ENCODE measurements at regions not wholly inside any gene's neighbourhood (a gene's known extent, or its start where the extent isn't known, plus 50 kb on each side); places are given as distances from the start of the nearest gene placed in this dataset.

DNA sequence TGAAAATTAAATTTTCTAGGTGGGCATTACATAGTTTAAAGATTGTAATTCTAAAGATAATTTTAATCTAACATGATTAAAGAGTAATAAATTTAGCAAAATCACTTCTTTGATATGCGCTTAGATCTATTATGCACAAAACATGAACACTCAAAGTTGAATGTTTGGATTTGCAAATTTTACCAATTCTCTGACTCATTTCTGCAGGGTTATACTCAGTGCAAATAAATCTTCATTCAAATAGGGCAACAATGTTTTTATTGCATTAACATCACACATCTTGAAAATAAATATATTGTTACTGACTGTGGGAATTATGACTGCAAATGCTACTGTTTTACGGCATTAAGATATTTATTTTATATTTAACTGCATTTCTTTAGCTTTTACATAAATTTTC lies 110.7 kb downstream of the OGFRL1 start:
- no peak for DNase-seq

DNA sequence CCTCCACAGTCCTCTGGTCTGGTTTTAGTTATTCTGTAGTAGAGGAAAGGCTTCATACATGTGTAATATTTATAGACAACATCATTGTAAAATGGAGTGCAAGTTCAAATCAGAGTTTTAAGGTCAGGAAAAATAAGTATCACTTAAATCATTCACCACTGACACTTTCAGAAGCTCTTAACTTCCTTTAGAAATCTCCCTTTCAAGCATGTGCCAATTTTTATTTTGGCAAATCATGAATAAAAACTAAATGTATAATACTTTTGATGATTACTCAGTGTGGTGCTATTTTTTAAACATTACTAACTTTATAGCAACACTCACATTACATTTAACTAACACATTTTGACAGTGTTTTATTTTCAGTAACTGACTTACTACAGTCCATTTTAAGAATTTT lies 112.2 kb downstream of the OGFRL1 start:
- DNase-seq = no peak

DNA sequence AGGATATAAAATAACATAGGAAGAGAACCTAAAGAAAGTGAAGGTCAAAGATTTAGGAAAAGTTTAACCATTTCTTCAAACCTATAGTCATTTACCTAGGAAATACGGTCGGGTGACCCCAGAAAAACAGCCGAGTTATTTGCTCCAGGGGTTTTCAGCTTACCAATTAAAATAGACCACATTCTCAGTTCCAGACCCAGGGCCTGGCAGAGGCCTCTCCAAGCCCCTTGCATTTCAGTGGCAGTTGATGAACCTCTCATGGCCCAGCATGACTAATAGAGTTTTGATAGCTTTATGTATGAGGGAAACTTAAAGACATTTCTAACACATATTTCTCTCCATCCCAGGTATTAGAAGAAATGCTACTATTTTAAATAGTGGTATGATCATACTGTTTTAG lies 113.5 kb downstream of the OGFRL1 start:
- no peak for DNase-seq

DNA sequence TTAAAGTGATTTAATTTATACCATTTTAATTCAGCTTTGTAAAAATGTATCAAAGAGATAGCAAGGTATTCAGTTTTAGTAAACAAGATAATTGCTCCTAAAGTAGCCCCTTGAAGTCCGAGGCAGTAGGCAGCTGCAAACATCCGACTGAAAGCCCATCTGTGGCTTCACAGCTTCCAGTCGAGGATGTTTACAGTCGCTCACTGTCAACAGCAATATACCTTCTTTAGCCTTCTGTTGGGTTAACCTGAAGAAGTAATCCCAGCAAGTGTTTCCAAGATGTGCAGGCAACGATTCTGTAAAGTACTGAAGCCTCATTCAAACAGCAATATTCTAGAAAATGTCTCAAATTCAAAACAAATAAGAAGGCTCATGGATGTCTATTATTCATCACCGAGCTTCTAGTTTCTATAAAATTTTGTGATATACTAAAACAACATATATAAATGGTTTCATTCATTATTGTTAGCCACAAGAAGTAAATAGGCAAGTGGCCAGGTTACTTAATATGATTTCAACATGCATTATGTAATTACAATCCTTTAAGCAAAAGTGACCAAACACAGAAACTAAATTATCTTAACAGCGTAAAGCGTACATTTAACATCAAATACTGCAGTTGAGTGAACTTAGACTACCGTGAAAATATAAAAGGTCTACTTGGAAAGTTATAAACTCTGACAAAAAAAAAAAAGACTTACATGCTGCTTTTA lies 115.0 kb downstream of the OGFRL1 start:
- no peak for DNase-seq

DNA sequence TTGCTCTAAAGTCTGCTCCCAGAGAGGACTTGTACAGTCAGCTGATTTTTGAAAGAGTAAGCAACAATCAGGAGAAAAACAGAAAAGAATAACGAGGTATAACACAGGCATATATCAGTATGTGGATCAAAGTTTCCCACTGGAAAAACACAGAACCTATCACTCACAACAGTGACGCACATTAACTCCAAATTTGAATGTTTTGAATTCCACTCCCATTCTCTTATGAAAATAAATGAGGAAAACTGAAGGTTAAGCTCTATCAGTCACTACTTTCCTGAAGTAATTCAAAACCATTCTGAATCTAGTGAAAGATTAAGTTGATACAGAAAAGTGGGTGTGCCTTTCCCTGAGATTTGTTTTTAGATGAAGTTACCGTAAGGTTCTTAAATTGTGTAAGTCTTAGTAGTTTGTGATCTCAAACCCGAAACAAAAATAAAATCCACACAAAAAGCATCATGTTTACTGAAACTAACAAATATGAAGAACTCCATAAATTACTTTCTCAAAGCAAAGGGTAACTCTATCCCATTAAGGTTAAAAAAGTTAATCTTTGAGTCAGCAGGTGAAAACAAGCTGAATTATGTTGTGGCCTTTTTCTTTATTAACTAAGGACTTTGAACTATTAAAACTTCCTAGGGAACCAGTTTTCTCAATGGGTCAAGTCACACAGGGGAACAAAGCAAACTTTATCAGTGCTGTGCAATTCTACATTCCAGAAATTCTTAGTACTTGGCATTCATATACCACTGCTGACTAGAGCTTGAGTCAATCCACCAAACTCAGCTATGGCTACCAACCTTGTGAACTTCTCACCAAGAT lies 115.7 kb downstream of the OGFRL1 start:
- DNase-seq = no peak

DNA sequence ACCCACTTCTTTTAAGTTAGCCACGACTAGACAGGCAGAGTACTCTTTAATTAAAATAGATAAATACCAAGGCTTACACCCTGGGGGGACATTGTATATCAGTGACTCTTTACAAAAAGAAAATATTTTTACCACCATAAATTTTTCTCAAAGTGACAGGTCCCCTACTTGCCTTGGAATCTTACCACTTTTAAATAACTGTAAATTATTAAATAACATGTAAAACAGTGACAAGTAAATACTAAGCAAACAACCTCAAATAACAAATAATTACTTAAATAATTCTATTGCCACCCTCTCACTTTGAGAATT lies 116.3 kb downstream of the OGFRL1 start:
- no peak for DNase-seq

DNA sequence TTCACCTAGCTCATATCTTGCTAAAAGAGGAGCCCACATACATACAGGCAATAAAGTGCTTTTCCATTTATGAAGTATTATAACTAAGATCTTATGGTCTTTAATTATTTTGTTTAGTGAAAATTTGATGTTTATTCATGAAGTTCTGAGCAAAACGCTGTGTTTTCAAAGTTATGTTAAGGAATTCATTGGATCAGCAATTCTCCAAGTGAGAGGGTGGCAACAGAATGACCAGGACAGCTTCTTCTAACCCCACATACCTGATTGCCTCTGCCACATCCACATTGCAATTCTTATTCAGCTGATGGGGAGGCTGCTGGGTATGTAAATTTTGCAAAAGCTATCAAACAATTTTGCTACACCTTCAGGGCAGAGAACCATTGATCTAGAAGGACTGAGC lies 116.8 kb downstream of the OGFRL1 start:
- DNase-seq = no peak

DNA sequence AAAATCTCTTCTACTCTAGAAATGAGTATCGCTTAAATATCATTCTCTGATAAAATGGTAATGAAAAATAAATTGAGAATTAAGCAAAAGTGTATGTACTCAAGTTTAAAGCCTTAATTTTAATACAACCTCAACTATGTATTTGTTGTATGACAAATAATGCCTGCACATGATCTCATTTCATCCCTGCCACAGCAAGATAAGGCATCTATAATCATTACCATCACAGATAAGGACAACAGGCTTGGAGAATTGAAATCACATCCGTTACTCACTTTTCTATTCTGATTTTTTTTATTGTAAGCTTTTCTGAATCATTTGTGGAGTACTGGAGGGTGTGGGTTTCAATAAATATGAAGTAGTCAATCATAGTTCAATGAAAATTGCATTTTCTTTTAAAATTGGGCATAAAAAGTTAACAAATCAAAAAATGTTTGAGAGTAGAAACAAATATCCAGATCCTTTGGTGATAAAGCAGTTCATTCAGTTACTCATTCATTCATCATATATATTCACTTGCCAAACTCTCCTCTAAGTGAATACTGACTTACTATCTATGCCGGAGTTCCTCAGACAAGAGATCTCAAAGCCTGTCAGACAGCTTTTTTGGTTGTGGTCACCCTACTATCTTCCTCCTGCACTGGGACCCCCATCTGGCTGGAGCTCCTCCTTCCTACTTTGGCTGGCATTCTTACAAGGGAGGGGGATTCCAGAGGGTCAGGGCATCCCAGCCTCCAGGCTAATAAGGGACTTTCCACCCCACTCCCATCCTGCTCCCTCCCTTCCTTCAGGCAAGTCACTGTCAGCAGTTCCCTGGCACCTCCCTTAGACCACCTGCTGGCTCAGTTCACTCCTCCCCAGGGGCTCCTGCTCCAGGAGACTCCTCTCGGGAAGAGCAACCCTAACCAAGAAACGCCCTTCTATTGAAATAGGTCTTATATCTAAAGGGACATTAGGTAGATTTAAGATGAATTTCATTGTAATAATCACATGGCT lies 118.6 kb downstream of the OGFRL1 start:
- no peak for DNase-seq

DNA sequence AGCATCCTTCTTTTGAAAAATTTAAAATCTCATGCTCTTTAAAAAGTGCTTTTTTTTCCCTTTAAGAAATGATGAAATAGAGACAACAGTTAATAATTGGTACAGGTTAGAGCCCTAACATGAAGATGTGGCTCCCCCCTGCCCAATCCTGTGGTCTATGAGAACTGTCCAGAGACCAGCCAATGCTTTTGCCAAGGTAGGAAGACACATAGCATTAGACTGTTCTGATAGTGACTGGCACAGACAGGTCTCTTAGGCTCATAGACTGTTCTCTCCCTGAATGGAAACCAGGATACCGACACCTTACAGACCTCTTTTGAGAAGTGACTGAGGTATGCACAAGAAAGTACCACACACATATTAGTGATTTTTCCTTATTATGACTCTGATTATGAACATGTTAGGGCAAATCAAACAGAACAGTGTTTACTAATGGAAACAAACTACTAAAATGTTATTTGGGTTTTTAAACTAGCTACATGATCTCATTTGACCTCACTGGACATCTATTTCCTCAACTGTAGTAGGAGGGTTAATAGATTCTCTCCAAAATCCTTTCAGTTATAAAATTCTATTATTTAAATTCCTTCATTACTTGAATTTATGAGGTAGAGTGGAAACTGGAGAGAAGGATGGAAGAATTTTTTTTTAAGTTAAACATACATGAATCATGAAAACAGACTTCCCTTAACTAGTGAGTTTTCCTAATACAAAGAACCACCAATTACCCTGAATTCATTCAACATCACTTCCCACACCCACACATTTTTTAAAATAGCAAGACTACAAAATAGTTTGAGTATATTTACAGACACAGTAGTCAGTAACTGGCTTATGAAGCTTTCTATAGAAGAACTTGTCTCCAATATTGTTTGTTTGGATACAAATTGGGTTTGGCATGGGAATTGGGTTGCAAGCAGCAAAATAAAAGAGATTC lies 120.4 kb downstream of the OGFRL1 start:
- DNase-seq = no peak

DNA sequence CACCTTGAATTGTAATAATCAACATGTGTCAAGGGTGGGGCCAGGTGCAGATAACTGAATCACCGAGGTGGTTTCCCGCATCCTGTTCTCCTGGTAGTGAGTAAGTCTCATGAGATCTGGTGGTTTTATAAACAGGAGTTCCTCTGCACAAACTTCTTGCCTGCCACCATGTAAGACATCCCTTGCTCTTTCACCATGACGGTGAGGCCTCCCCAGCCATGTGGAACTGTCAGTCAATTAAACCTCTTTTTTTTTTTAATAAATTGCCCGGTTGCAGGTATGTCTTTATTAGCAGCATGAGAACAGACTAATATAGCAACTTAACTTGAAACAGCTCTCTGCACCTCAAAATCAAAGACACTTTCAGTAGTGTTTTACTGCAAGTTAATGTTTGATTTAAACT lies 121.6 kb downstream of the OGFRL1 start:
- no peak for DNase-seq

DNA sequence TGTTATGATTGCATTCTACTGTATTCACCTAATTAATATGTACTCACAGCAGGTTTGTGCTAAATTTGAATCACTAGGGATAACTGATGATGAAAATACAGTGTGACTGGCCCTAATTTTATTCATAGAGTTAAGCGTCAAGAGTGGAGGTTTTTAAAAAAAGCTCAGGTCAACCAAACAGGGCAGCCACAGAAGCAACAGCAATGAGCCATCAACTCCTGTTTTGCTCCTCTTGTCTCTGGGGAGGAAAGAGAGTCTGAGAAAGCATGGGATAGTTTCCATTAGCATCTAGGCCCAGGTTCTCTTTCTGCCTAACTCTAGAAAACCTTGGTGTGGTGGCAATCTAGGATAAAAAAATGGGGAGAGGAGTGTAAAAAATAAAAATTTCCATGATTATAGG lies 122.1 kb downstream of the OGFRL1 start:
- DNase-seq = no peak

DNA sequence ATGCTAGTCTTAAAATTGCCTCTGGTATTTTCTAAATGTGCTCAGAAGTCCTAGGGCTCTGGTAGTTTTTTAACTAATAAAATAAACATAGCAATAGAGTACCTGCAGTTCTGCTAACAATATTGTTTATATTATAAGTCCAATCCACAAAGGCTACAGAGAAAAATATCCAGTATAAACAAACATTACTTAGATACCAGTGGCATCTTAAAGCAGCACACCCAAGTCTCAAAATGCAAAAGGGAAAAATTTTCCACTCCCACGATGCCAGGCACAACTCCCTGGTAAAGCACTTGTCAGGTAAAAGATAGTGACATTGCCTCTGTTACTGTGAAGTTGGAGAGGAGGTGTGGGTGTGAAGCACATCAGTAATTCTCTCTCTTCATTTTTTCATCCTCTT lies 123.3 kb downstream of the OGFRL1 start:
- no peak for DNase-seq

DNA sequence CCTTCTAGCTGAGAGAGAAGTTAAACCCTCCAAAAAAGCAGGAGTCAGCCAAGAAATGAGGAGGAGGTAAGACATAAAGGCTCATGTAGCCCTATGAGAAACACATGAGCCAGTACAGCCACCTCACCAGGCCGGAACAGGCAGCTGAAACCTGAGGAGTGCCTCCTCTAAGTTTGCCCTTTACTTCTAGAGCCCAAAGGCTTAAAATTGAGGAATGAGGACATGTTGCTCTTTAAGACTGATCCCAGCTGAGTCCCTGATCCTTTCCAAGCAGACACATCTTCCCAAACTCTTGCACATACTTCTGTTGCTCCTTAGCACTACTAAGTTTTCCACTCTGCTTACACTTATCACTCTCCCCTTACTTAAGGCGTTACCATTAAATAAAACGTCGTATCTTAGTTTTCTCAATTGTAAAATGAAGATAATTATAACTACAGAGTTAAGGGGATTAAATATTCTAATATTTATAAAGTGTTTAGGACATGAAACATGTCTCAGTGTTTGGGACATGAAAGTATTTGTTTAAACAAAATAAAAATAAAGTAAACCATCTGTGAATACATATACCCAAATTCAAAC lies 124.0 kb downstream of the OGFRL1 start:
- no peak for DNase-seq

DNA sequence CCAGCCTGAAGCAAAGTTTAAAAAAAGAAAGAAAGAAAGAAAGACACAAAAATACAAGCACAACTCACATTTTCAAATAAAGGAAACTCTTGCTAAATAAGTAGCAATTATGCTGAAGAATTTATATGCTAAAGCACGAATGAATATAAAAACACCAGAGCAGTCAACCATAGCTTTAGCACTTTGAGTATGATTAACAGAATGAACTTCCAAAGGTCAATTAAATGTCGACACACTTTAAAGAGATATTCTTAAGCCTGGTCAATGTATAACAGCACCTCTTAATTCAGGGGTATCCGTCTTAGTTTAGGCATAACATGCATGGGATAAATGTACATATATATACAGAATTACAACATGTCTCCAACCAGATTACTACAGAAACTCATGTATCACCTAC lies 125.9 kb downstream of the OGFRL1 start:
- DNase-seq = no peak

DNA sequence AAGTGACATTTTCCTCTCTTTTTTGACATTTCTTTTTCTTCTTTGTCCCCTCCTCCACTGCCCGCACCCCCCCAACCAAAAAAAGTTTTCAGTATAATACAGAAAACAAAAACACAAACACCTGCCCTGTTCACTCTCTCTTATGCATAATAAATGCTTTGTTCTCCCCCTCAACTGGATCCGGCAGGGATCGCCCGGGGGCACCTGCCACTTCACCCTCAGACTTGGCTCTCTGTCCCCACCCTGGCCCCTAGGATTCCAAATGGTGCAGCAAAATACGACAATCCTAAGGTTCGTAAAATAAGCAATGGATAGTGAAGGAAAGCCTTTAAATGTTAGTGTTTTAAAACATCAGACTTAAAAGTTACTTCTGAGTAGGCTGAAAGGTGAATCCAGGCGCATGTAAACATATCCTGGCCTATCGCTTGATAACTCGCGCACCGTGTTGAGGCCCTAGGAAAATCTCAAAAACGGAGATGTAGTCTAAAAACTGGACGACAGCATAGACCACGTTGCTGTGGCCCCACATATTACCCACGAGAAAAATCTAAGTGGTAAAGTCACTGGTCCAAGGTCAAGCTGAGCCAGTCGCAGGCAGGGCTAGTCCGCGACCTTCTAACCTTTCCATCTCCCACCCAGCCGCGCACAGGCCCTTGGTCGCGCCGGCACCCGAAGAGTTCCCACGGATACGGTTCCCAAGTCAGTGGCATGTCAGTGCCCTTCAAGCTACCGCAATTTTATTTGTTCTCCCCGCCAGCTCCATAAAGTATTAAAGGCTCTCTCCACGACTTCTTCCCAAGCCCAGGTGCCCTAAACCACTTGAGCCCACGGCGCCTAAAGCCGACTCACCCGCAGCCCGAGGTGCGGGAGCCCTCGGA lies 130.8 kb downstream of the OGFRL1 start:
- DNase-seq = no peak

DNA sequence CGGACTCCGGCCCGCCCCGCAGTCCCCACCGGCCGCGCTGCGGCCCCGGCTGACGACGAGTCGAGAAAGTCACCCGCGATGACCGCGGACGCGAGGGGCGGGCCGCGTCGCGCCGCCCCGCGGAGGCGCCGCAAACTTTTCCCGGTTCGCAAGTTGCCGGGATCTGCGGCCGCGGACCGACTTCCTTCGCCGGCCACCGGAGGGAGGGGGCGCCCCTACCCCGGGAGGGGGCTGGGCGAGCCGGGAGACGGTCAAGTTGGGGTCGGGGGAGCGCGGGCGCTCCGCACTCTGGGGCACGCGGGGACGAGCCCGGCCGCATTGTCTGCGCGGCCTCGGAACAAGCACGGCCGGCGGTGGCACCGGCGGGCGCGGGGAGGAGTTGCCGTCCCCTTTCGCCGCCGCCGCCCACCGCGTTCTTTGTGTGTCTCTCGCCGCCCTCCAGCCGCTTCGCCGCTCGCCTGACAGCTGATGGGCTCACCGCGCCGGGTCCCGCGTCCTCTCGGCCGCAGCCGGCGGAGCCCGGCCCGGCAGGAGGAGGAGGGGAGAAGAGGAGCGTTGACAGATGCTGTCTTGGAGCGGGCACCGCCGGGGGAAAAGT lies 131.6 kb downstream of the OGFRL1 start:
- DNase-seq = no peak

DNA sequence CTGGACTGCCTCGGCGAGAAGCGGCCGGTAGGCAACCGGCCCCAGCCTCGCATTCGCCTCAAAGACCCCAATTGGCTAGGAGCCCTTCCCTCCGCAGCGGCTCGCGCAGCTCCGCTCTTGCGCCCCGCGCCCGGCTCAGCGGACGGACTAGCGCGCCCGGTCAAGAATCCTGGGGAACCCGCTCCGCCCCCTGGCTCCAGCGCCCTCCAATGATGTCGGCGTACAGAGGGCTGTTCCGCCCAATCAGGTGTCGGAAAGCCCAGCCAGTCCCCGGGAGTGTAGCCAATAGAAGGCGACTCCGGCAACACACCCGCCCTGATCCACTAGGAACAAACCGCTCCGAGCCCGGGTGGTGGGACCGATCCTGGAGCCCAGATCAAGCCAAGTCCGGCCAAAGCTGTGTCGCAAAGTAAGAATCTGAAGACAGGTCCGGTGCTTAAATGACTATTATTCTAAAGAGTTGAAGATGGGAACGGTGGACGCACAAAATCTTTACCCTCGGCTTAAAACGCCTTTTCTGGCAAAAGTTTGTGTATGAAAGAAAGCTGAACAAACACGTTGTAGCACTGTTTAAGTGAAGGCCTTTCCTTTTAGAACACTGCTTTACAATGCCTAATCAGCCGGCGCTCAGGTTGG lies 132.2 kb downstream of the OGFRL1 start:
- DNase-seq = no peak

DNA sequence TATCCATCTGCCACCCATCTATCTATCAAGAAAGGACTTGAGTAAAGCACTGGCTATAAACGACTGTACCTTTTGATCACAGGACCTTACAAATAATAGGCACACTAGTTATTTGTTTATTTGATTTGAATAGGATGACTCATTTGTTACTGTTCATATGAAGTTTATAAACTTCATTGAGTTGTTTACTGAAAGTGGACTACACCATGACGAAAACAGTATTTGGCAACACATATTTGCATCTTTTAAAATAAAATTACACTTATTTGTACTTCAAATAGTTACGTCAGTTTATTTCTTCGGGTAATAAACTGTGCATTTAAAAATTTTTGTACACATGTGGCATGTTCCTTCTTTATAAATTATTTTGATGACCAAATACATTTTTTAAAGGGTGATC lies 133.0 kb downstream of the OGFRL1 start:
- DNase-seq = no peak

DNA sequence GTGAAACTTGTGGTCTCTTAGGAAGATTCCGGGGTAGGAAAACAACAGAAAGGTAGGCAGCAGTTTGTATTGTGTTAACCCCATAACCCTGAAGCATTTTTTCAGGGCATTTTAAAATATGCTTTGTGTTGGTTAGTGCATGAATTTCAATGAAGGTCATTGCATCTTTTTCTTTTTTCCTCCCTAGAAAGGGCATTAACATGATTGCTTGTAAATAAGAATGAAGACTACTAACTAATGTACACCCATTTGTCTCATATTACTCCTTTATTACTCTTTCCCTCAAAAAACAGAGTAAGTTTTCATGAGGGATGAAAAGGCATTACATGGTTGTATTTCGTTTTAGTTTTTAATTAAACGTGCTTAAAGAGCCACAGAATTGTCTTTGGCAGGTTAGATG lies 141.4 kb downstream of the OGFRL1 start:
- DNase-seq = no peak

DNA sequence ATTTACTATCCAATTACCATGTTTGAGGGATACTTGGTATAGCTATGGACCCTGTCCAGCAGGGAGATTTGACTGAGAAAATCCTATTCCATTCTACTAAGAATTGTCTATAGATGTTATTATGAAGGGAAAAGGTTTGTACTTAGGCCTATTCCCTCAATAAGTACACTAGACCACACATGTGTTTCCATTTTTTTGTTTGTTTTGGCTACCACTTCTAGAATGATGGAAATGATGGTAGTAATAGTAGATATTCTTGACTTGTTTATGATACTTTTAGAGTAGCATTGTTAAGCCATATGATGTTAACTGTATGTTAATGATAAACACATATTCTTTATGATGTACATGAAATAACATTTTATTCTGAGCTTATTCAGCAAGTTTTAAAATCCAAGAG lies 144.8 kb downstream of the OGFRL1 start:
- DNase-seq = no peak

All from NCI-H774 (cell line).